K562 (cell line): ENCODE measurements at regions not wholly inside any gene's neighbourhood (a gene's known extent, or its start where the extent isn't known, plus 50 kb on each side); places are given as distances from the start of the nearest gene placed in this dataset.

Experiments used
- ATAC-seq: fragments of 200-7000 bp; cut with Tn5 transposase; 3 replicates; pipeline ENCODE4 v1.9.1; 2020; ENCODE audit warnings: moderate library complexity
- BruUV-seq: library from RNA; stranded (reverse); fragments of 400-500 nt; replicated peaks from 2 replicates; lab custom pipeline; 2021; lab: Mats Ljungman, UMichigan
- CTCF ChIA-PET: fragments of 300-600 bp; formaldehyde crosslinking; extraction: SDS; loops from one replicate; lab custom pipeline; 2021; ENCODE audit warnings: low intra/inter-chr PET ratio; lab: Yijun Ruan, JAX
- POLR2A ChIA-PET: fragments of 300-600, 350-650 bp; sonication (Branson Sonifier 250); formaldehyde crosslinking; extraction: SDS; loops from one replicate; lab custom pipeline; 2021; ENCODE audit warnings: antibody characterized with exemption, inconsistent platforms; lab: Yijun Ruan, JAX
- DNase-seq, 4 experiments: peaks; one replicate each; pipeline versions ENCODE4 v3.0.0 to v3.0.0-alpha.2; 2011 to 2018; ENCODE audit warnings: low spot score in 3 of 4, mixed read lengths in 3 of 4; ENCODE audit errors: extremely low read depth in 1 of 4
- FAIRE-seq: peaks from 2 replicates; lab custom pipeline; 2011; peaks lifted over from hg19 to GRCh38; lab: Jason Lieb, UNC
- H2AFZ ChIP-seq: 2 replicates; pipeline ENCODE4 v1.6.0; 2011; ENCODE audit warnings: low read depth, low read length, control low read depth, inconsistent platforms
- H3K27ac ChIP-seq: fragments of 200-600 bp; 3 replicates; pipeline ENCODE4 v1.8.0; 2011; ENCODE audit warnings: low read depth, mild to moderate bottlenecking, control low read depth, inconsistent platforms, low read length, moderate library complexity, mixed read lengths; ENCODE audit errors: extremely low read depth
- H3K27me3 ChIP-seq, 2 experiments: fragments of 300-600 bp in 1 of 2; 2 replicates in 1 of 2; 3 replicates in 1 of 2; pipeline versions ENCODE4 v1.6.0 to v1.8.0; 2011; ENCODE audit warnings: inconsistent platforms in 2 of 2, low read length in 2 of 2, mild to moderate bottlenecking in 1 of 2, mixed read lengths in 1 of 2, moderate library complexity in 1 of 2; ENCODE audit not compliant: control insufficient read depth in 2 of 2, insufficient read depth in 2 of 2
- H3K36me3 ChIP-seq: fragments of 300-600 bp; 3 replicates; pipeline ENCODE4 v1.8.0; 2011; ENCODE audit warnings: mild to moderate bottlenecking, low read length, inconsistent platforms; ENCODE audit not compliant: control insufficient read depth, insufficient read depth
- H3K4me1 ChIP-seq, 2 experiments: fragments of 200-600 bp in 1 of 2; replicated peaks in 1 of 2; 2 replicates in 1 of 2; 3 replicates in 1 of 2; pipeline versions ENCODE4 v1.5.1 to v1.8.0; 2011; ENCODE audit warnings: inconsistent platforms in 2 of 2, low read length in 2 of 2, mild to moderate bottlenecking in 1 of 2, mixed read lengths in 1 of 2, moderate library complexity in 1 of 2; ENCODE audit not compliant: control insufficient read depth in 2 of 2, insufficient read depth in 2 of 2
- H3K4me2 ChIP-seq: 2 replicates; pipeline ENCODE4 v1.6.1; 2011; ENCODE audit warnings: low read length, control low read depth, inconsistent platforms, mixed read lengths; ENCODE audit not compliant: insufficient read depth
- H3K4me3 ChIP-seq: fragments of 200-600 bp; sonication (generic), shearing (Covaris generic); 2 replicates; pipeline ENCODE4 v1.5.1; 2016; ENCODE audit warnings: control low read depth, inconsistent platforms
- H3K79me2 ChIP-seq: fragments of 200-600 bp; 3 replicates; pipeline ENCODE4 v1.8.0; 2011; ENCODE audit warnings: low read length, inconsistent platforms; ENCODE audit not compliant: control insufficient read depth, insufficient read depth
- H3K9ac ChIP-seq, 2 experiments: 2 replicates each; pipeline versions ENCODE4 v1.6.0 to v1.6.1; 2011; ENCODE audit warnings: low read depth in 2 of 2, low read length in 2 of 2, control low read depth in 1 of 2, inconsistent platforms in 1 of 2, mild to moderate bottlenecking in 1 of 2, mixed read lengths in 1 of 2; ENCODE audit not compliant: insufficient read depth in 1 of 2
- H3K9me1 ChIP-seq: one replicate; pipeline ENCODE4 v1.6.0; 2011; ENCODE audit warnings: inconsistent platforms, mild to moderate bottlenecking, low read length, moderate library complexity; ENCODE audit not compliant: control insufficient read depth, insufficient read depth
- H3K9me3 ChIP-seq: replicated peaks from 2 replicates; pipeline ENCODE4 v1.5.1; 2011; ENCODE audit warnings: low read depth, low read length, inconsistent platforms; ENCODE audit not compliant: control insufficient read depth, insufficient read depth
- H4K20me1 ChIP-seq: replicated peaks from 2 replicates; pipeline ENCODE4 v1.6.1; 2011; ENCODE audit warnings: low read length, inconsistent platforms, mixed read lengths; ENCODE audit not compliant: control insufficient read depth, insufficient read depth
- ARID1B ChIP-seq: fragments of 450-650 bp; IDR thresholded peaks from 2 replicates; pipeline ENCODE4 v1.6.1; 2016; ENCODE audit warnings: antibody characterized with exemption, mild to moderate bottlenecking, inconsistent platforms
- MXI1 ChIP-seq: IDR thresholded peaks from 2 replicates; pipeline ENCODE4 v1.6.1; 2011; ENCODE audit warnings: low read depth, mild to moderate bottlenecking, improper control_type of control experiment, low read length
- NCOA4 ChIP-seq: fragments of 450-650 bp; IDR thresholded peaks from 2 replicates; pipeline ENCODE4 v1.6.1; 2018; ENCODE audit warnings: mild to moderate bottlenecking; ENCODE audit not compliant: partially characterized antibody
- RBM22 ChIP-seq: fragments of 200-400 bp; formaldehyde crosslinking; IDR thresholded peaks from 2 replicates; pipeline ENCODE4 v1.6.1; 2018; ENCODE audit warnings: low read length, low read depth; ENCODE audit not compliant: poor library complexity, severe bottlenecking
- ZNF165 ChIP-seq: fragments of 250-450 bp; sonication (Bioruptor Pico); IDR thresholded peaks from 2 replicates; pipeline ENCODE4 v1.4.0; 2020; ENCODE audit warnings: borderline replicate concordance
- ZNF41 ChIP-seq: fragments of 250-450 bp; sonication (Bioruptor Pico); conservative IDR thresholded peaks from 2 replicates; pipeline ENCODE4 v1.4.0; 2020; ENCODE audit warnings: mild to moderate bottlenecking
- ZNF668 ChIP-seq: fragments of 250-450 bp; sonication (Bioruptor Pico); IDR thresholded peaks from 2 replicates; pipeline ENCODE4 v1.8.0; 2022; ENCODE audit warnings: mild to moderate bottlenecking, inconsistent platforms
- WGBS: fragments of 100-300 bp; shearing (Covaris generic); methylation state at CpG from one replicate; pipeline ENCODE4 v1.1.6; 2016; ENCODE audit warnings: low coverage, mixed read lengths; ENCODE audit not compliant: insufficient coverage; ENCODE audit errors: missing lambda C conversion rate; 5-methylcytosine and 5-hydroxymethylcytosine counted together
- in situ Hi-C: fragments of 300-500 bp; cut with MboI; formaldehyde crosslinking; loops from 4 replicates; pipeline ENCODE4 v1.15.0; 2018; ENCODE audit warnings: inconsistent platforms, mixed read lengths
- intact Hi-C: fragments of 100-400 bp; cut with micrococcal nuclease; formaldehyde crosslinking; loops from 2 replicates; pipeline ENCODE4 v1.14.2; 2022
- TF ChIP-seq, protein P1 (sequence below), 2 experiments: fragments of 450-650 bp in 1 of 2; sonication (generic) in 1 of 2; formaldehyde crosslinking in 1 of 2; IDR thresholded peaks in 1 of 2; conservative IDR thresholded peaks in 1 of 2; 2 replicates each; pipeline versions ENCODE4 v1.6.1 to v1.8.1; 2016 to 2023; ENCODE audit warnings: mild to moderate bottlenecking in 2 of 2, moderate library complexity in 2 of 2, inconsistent platforms in 1 of 2, missing genetic modification reagents in 1 of 2
- TF ChIP-seq, protein P2 (sequence below): fragments of 450-650 bp; IDR thresholded peaks from 2 replicates; pipeline ENCODE4 v1.6.1; 2018; ENCODE audit warnings: mild to moderate bottlenecking, low read depth; ENCODE audit not compliant: partially characterized antibody
- TF ChIP-seq, protein P3 (sequence below), 2 experiments: fragments of 200-800 bp in 1 of 2; sonication (Bioruptor generic) in 1 of 2; sonication (generic) in 1 of 2; formaldehyde crosslinking in 1 of 2; IDR thresholded peaks in 1 of 2; conservative IDR thresholded peaks in 1 of 2; 2 replicates each; pipeline versions ENCODE4 v1.5.0 to v1.6.1; 2016 to 2020; ENCODE audit warnings: missing compliant biosample characterization in 1 of 2, missing genetic modification characterization in 1 of 2, missing genetic modification reagents in 1 of 2
- TF ChIP-seq, protein P4 (sequence below): sonication (generic); IDR thresholded peaks from 2 replicates; pipeline ENCODE4 v1.6.1; 2016
- TF ChIP-seq, protein P5 (sequence below): fragments of 450-650 bp; formaldehyde crosslinking; IDR thresholded peaks from 2 replicates; pipeline ENCODE4 v1.4.0; 2020; ENCODE audit warnings: mild to moderate bottlenecking, mixed read lengths

DNA sequence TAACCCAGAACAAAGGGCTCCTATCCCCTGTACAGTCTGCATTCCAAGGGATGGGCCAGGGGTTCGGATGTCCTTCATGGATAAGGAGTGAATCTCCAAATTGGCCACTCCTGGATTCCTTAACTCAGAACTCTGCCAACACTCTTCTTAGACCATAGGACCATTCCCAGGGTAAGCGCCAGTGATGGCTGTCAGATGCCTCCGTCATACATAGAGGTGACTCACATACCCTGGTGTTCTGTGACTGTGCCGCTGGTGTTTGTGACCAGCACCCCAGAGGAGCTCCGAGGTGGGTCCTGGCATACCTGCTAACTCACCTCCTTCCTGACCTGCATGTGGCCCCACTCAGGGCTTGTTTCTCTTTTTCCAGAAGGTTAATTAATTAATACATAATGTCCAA lies 134.7 kb downstream of the KLF13 start:
- ChIA-PET POLR2A (no interaction called here), CTCF (no interaction called here)
- Histone ChIP-seq H3K4me1 (no peaks in the 10 kb centered on the region), H2AFZ (no peak overlapping the region), H4K20me1 (no peaks in the 10 kb centered on the region; the same call in 1 of the 2 replicates), H3K79me2 (no peaks in the 10 kb centered on the region), H3K9me1 (no peaks in the 10 kb centered on the region), H3K4me3 (no peak overlapping the region), H3K9me3 (no peaks in the 10 kb centered on the region), H3K27me3 (peaks cover 13 to 48% of the 10 kb centered on the region in 2 experiments), H3K36me3 (no peaks in the 10 kb centered on the region), H3K4me2 (no peak overlapping the region), H3K27ac (no peak overlapping the region), H3K9ac (no peak overlapping the region)
- ATAC-seq (no peak), FAIRE-seq (no peak), DNase-seq (no peak)
- 0% methylated on average over 5 of the region's 5 CpGs for WGBS
- in situ Hi-C loops, result no loop called here
- BruUV-seq, result no TSS peak
- intact Hi-C loops, result no loop called here
- TF ChIP-seq, protein P1, sequence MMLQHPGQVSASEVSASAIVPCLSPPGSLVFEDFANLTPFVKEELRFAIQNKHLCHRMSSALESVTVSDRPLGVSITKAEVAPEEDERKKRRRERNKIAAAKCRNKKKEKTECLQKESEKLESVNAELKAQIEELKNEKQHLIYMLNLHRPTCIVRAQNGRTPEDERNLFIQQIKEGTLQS (IDR thresholded peaks at IDR 0.05), result no peak
- TF ChIP-seq, protein P1 (CRISPR knock-in tag; conservative IDR thresholded peaks at IDR 0.05), result no peak
- no peak for TF ChIP-seq MXI1
- no peak for TF ChIP-seq ARID1B
- TF ChIP-seq ZNF668 (CRISPR knock-in tag), result no peak
- TF ChIP-seq NCOA4, result no peak
- TF ChIP-seq, protein P2, sequence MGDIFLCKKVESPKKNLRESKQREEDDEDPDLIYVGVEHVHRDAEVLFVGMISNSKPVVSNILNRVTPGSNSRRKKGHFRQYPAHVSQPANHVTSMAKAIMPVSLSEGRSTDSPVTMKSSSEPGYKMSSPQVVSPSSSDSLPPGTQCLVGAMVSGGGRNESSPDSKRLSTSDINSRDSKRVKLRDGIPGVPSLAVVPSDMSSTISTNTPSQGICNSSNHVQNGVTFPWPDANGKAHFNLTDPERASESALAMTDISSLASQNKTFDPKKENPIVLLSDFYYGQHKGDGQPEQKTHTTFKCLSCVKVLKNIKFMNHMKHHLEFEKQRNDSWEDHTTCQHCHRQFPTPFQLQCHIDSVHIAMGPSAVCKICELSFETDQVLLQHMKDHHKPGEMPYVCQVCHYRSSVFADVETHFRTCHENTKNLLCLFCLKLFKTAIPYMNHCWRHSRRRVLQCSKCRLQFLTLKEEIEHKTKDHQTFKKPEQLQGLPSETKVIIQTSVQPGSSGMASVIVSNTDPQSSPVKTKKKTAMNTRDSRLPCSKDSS, result no peak
- TF ChIP-seq ZNF41, result no peak
- TF ChIP-seq ZNF165 (CRISPR knock-in tag), result no peak
- TF ChIP-seq, protein P3, sequence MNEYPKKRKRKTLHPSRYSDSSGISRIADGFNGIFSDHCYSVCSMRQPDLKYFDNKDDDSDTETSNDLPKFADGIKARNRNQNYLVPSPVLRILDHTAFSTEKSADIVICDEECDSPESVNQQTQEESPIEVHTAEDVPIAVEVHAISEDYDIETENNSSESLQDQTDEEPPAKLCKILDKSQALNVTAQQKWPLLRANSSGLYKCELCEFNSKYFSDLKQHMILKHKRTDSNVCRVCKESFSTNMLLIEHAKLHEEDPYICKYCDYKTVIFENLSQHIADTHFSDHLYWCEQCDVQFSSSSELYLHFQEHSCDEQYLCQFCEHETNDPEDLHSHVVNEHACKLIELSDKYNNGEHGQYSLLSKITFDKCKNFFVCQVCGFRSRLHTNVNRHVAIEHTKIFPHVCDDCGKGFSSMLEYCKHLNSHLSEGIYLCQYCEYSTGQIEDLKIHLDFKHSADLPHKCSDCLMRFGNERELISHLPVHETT (CRISPR knock-in tag; conservative IDR thresholded peaks at IDR 0.05 in 1 of 2, IDR thresholded peaks at IDR 0.05 in 1 of 2), result no peak
- TF ChIP-seq, protein P4, sequence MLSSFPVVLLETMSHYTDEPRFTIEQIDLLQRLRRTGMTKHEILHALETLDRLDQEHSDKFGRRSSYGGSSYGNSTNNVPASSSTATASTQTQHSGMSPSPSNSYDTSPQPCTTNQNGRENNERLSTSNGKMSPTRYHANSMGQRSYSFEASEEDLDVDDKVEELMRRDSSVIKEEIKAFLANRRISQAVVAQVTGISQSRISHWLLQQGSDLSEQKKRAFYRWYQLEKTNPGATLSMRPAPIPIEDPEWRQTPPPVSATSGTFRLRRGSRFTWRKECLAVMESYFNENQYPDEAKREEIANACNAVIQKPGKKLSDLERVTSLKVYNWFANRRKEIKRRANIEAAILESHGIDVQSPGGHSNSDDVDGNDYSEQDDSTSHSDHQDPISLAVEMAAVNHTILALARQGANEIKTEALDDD, result no peak
- no peak for TF ChIP-seq RBM22
- TF ChIP-seq, protein P5, sequence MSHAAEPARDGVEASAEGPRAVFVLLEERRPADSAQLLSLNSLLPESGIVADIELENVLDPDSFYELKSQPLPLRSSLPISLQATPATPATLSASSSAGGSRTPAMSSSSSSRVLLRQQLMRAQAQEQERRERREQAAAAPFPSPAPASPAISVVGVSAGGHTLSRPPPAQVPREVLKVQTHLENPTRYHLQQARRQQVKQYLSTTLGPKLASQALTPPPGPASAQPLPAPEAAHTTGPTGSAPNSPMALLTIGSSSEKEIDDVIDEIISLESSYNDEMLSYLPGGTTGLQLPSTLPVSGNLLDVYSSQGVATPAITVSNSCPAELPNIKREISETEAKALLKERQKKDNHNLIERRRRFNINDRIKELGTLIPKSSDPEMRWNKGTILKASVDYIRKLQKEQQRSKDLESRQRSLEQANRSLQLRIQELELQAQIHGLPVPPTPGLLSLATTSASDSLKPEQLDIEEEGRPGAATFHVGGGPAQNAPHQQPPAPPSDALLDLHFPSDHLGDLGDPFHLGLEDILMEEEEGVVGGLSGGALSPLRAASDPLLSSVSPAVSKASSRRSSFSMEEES (CRISPR knock-in tag), result no peak
